ENCODE measurements at regions not wholly inside any gene's neighbourhood (a gene's known extent, or its start where the extent isn't known, plus 50 kb on each side); places are given as distances from the start of the nearest gene placed in this dataset.

DNA sequence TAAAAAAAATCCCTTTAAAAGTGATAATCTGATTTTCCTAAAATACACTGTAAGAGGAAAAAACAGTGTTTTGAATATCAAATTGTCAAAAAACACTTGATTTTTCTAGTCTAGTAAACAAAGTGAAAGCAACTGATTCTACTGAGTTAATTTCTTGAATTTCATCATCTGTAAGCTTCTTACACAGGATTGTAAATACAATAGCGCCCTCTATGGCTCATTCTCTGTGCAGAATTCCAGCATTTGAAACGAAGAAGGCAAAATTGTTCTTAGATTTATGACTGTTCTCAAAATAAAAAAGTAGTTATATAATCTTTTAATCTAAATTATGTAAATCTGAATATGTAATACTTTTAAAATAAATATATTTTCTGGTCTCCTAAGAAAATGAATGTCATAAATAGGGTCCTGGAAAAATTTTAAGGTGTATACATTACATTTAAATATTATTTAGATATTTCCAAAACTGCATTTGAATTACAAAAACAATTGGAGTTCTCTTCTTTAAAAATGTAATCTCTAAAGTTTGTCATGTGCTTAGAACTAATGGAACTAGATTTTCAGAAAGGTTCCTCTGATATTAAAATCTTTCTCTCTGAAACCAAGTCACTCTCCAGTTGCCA is 176.9 kb upstream of the MC4R start:
- Histone ChIP-seq H3K4me1 (ENCODE audit: control insufficient read depth, extremely low read depth, insufficient read depth, low read length) (no peaks in the 10 kb centered on the region), H3K4me2 (ENCODE audit: extremely low read depth, insufficient read depth, low read length) (no peak overlapping the region), H2AFZ (ENCODE audit: low read length) (no peak overlapping the region), H3K36me3 (ENCODE audit: control insufficient read depth, insufficient read depth, low read length) (no peaks in the 10 kb centered on the region), H3K4me3 (replicated peaks in 1 of 4; ENCODE audit: control extremely low read depth in 1 of 4, insufficient read depth in 1 of 4, low read depth in 3 of 4, low read length in 4 of 4) (no peak overlapping the region), H3K9ac (ENCODE audit: insufficient read depth, low read length) (no peak overlapping the region), H3K9me3 (ENCODE audit: control insufficient read depth, insufficient read depth, low read depth, low read length) (no peaks in the 10 kb centered on the region), H3K27ac (ENCODE audit: insufficient read depth, low read length) (no peak overlapping the region), H3K79me2 (ENCODE audit: control insufficient read depth, insufficient read depth, low read length) (no peaks in the 10 kb centered on the region), H3K27me3 (ENCODE audit: control insufficient read depth, insufficient read depth, low read length) (no peaks in the 10 kb centered on the region), H4K20me1 (ENCODE audit: control insufficient read depth, extremely low read depth, insufficient read depth, low read length) (no peaks in the 10 kb centered on the region)
- peak; percentile 70 to 91 for DNase-seq (ENCODE audit: low read depth in 2 of 2)
- TF ChIP-seq, protein P1, sequence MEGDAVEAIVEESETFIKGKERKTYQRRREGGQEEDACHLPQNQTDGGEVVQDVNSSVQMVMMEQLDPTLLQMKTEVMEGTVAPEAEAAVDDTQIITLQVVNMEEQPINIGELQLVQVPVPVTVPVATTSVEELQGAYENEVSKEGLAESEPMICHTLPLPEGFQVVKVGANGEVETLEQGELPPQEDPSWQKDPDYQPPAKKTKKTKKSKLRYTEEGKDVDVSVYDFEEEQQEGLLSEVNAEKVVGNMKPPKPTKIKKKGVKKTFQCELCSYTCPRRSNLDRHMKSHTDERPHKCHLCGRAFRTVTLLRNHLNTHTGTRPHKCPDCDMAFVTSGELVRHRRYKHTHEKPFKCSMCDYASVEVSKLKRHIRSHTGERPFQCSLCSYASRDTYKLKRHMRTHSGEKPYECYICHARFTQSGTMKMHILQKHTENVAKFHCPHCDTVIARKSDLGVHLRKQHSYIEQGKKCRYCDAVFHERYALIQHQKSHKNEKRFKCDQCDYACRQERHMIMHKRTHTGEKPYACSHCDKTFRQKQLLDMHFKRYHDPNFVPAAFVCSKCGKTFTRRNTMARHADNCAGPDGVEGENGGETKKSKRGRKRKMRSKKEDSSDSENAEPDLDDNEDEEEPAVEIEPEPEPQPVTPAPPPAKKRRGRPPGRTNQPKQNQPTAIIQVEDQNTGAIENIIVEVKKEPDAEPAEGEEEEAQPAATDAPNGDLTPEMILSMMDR (conservative IDR thresholded peaks at IDR 0.05 in 1 of 2, IDR thresholded peaks at IDR 0.05 in 1 of 2; ENCODE audit: low read depth in 1 of 2, low read length in 2 of 2), result peak; percentile 77 to 85
- no peak for TF ChIP-seq EZH2 (IDR thresholded peaks at IDR 0.05; ENCODE audit: low read length, missing control alignments)

DNA sequence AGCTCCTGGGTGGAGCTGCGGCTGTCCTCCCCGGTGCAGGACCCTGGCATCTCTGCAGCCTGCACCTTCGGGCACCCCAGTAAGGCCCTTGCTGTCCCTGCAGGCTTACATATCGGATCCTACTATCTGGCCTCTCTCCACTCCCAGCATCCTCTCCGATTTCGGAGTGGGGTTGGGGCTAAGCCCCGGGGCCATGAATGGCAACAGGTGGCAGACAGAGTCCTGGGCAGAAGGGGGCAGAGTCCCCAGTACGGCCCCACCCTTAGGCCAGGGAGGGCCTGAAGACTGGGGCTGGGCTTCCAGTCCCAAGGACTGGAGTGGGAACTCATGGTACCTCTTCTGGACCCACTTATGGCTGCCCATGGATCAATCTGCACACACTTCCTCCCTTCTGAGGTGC is 180.4 kb upstream of the MC4R start:
- Histone ChIP-seq H3K4me2 (ENCODE audit: extremely low read depth, insufficient read depth, low read length) (no peak overlapping the region), H3K27me3 (ENCODE audit: control insufficient read depth, insufficient read depth, low read length) (no peaks in the 10 kb centered on the region), H3K4me3 (replicated peaks in 1 of 4; ENCODE audit: control extremely low read depth in 1 of 4, insufficient read depth in 1 of 4, low read depth in 3 of 4, low read length in 4 of 4) (no peak overlapping the region), H2AFZ (ENCODE audit: low read length) (no peak overlapping the region), H3K36me3 (ENCODE audit: control insufficient read depth, insufficient read depth, low read length) (no peaks in the 10 kb centered on the region), H3K4me1 (ENCODE audit: control insufficient read depth, extremely low read depth, insufficient read depth, low read length) (no peaks in the 10 kb centered on the region), H3K9ac (ENCODE audit: insufficient read depth, low read length) (no peak overlapping the region), H3K9me3 (ENCODE audit: control insufficient read depth, insufficient read depth, low read depth, low read length) (no peaks in the 10 kb centered on the region), H3K79me2 (ENCODE audit: control insufficient read depth, insufficient read depth, low read length) (no peaks in the 10 kb centered on the region), H4K20me1 (ENCODE audit: control insufficient read depth, extremely low read depth, insufficient read depth, low read length) (no peaks in the 10 kb centered on the region), H3K27ac (ENCODE audit: insufficient read depth, low read length) (no peak overlapping the region)
- no peak for DNase-seq (ENCODE audit: low read depth in 2 of 2)
- no peak for TF ChIP-seq EZH2 (IDR thresholded peaks at IDR 0.05; ENCODE audit: low read length, missing control alignments)
- TF ChIP-seq, protein P1 (conservative IDR thresholded peaks at IDR 0.05 in 1 of 2, IDR thresholded peaks at IDR 0.05 in 1 of 2; ENCODE audit: low read depth in 1 of 2, low read length in 2 of 2), result no peak

DNA sequence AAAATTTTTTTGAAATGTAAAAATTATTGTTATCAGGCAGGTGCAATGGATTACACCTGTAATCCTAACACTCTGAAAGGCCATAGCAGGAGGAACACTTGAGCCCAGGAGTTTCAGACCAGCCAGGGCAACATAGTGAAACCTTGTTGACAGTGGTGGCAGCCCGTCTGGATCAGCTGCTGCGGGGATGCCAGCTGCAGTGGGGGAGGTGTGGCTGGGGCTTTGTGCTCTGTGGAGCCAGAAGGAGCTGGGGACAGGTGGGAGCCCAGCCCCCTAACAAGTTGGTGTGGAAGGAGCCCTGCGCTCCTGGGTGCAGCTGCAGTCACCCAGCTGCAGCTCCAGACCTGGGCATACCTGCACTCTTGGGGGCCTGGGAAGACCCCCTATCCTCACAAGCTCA is 182.4 kb upstream of the MC4R start:
- Histone ChIP-seq H3K9me3 (ENCODE audit: control insufficient read depth, insufficient read depth, low read depth, low read length) (no peaks in the 10 kb centered on the region), H3K4me3 (replicated peaks in 1 of 4; ENCODE audit: control extremely low read depth in 1 of 4, insufficient read depth in 1 of 4, low read depth in 3 of 4, low read length in 4 of 4) (no peak overlapping the region), H3K27me3 (ENCODE audit: control insufficient read depth, insufficient read depth, low read length) (no peaks in the 10 kb centered on the region), H3K79me2 (ENCODE audit: control insufficient read depth, insufficient read depth, low read length) (no peaks in the 10 kb centered on the region), H4K20me1 (ENCODE audit: control insufficient read depth, extremely low read depth, insufficient read depth, low read length) (no peaks in the 10 kb centered on the region), H3K4me1 (ENCODE audit: control insufficient read depth, extremely low read depth, insufficient read depth, low read length) (no peaks in the 10 kb centered on the region), H3K4me2 (ENCODE audit: extremely low read depth, insufficient read depth, low read length) (no peak overlapping the region), H2AFZ (ENCODE audit: low read length) (no peak overlapping the region), H3K27ac (ENCODE audit: insufficient read depth, low read length) (no peak overlapping the region), H3K36me3 (ENCODE audit: control insufficient read depth, insufficient read depth, low read length) (no peaks in the 10 kb centered on the region), H3K9ac (ENCODE audit: insufficient read depth, low read length) (no peak overlapping the region)
- DNase-seq (ENCODE audit: low read depth in 2 of 2), result no peak
- TF ChIP-seq EZH2 (IDR thresholded peaks at IDR 0.05; ENCODE audit: low read length, missing control alignments), result no peak
- TF ChIP-seq, protein P1 (conservative IDR thresholded peaks at IDR 0.05 in 1 of 2, IDR thresholded peaks at IDR 0.05 in 1 of 2; ENCODE audit: low read depth in 1 of 2, low read length in 2 of 2), result no peak

Data from fibroblast of lung (primary cell).